Hepatocyte (in vitro differentiated cells): ENCODE measurements at regions not wholly inside any gene's neighbourhood (a gene's known extent, or its start where the extent isn't known, plus 50 kb on each side); places are given as distances from the start of the nearest gene placed in this dataset.

Source experiments
- DNase-seq: peaks from one replicate; pipeline ENCODE4 v3.0.0-alpha.2; 2016; ENCODE audit warnings: low spot score
- H2AFZ ChIP-seq: fragments of 200-600 bp; sonication (generic); 2 replicates; pipeline ENCODE4 v1.6.0; 2016; ENCODE audit warnings: antibody characterized with exemption, mild to moderate bottlenecking
- H3K27ac ChIP-seq: fragments of 200-600 bp; sonication (generic); 2 replicates; pipeline ENCODE4 v1.5.1; 2016; ENCODE audit warnings: mild to moderate bottlenecking
- H3K27me3 ChIP-seq: fragments of 200-600 bp; sonication (generic); 2 replicates; pipeline ENCODE4 v1.6.1; 2016
- H3K36me3 ChIP-seq: fragments of 200-600 bp; sonication (generic); replicated peaks from 2 replicates; pipeline ENCODE4 v1.5.1; 2016; ENCODE audit warnings: low read depth; ENCODE audit not compliant: insufficient read depth
- H3K4me1 ChIP-seq: fragments of 200-600 bp; sonication (generic); 2 replicates; pipeline ENCODE4 v1.5.1; 2016; ENCODE audit warnings: mild to moderate bottlenecking, moderate library complexity; ENCODE audit not compliant: insufficient read depth
- H3K4me2 ChIP-seq: fragments of 200-600 bp; sonication (generic); 2 replicates; pipeline ENCODE4 v1.6.0; 2016
- H3K4me3 ChIP-seq: fragments of 200-600 bp; sonication (generic); 2 replicates; pipeline ENCODE4 v1.5.1; 2016; ENCODE audit warnings: mild to moderate bottlenecking
- H3K79me2 ChIP-seq: fragments of 200-600 bp; sonication (generic); 2 replicates; pipeline ENCODE4 v1.6.0; 2017; ENCODE audit warnings: mild to moderate bottlenecking
- H3K9me2 ChIP-seq: fragments of 200-600 bp; sonication (generic); replicated peaks from 2 replicates; pipeline ENCODE4 v1.6.0; 2017; ENCODE audit warnings: mild to moderate bottlenecking; ENCODE audit not compliant: insufficient read depth
- H3K9me3 ChIP-seq: fragments of 200-600 bp; sonication (generic); 2 replicates; pipeline ENCODE4 v1.5.1; 2016; ENCODE audit warnings: low read depth, mild to moderate bottlenecking
- H4K20me1 ChIP-seq: fragments of 200-600 bp; sonication (generic); 2 replicates; pipeline ENCODE4 v1.6.0; 2016; ENCODE audit warnings: mild to moderate bottlenecking; ENCODE audit not compliant: insufficient read depth, poor library complexity, severe bottlenecking
- EZH2 ChIP-seq: fragments of 200-600 bp; sonication (generic); IDR thresholded peaks from 2 replicates; pipeline ENCODE4 v1.6.1; 2016; ENCODE audit warnings: antibody characterized with exemption, mild to moderate bottlenecking, borderline replicate concordance
- EZH2phosphoT487 ChIP-seq: fragments of 200-600 bp; sonication (generic); IDR thresholded peaks from one replicate; pipeline ENCODE4 v1.6.1; 2018; ENCODE audit warnings: antibody characterized with exemption, mild to moderate bottlenecking, low read depth, moderate library complexity; ENCODE audit not compliant: unreplicated experiment, severe bottlenecking
- WGBS: methylation state at CpG from one replicate; pipeline ENCODE4 v1.1.6; 2016; ENCODE audit warnings: low lambda C conversion rate; ENCODE audit errors: missing lambda C conversion rate; 5-methylcytosine and 5-hydroxymethylcytosine counted together
- TF ChIP-seq, protein P1 (sequence below): fragments of 200-600 bp; sonication (generic); IDR thresholded peaks from 2 replicates; pipeline ENCODE4 v1.5.1; 2016; ENCODE audit warnings: antibody characterized with exemption, mild to moderate bottlenecking; ENCODE audit not compliant: poor library complexity

DNA sequence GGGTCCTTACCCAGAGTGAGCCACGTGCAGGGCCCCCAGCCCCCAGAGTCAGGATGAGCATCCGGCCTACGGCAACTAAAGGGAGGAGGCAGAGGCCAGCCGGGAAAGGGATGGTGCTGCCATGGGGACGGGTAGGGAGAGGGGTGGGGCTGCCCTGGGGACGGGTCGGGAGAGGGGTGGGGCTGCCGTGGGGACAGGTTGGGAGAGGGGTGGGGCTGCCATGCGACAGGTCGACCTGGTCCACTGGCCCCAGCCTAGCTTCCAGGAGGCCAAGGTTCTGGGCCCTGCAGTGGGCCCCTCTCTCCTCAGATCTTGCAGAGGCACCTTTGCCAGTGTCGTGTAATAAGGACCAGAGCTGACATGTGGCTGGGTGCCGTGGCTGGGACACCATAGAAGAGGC is 187.7 kb downstream of the BRD1 start:
- no peaks in the 10 kb centered on the region for H3K36me3 ChIP-seq
- H3K4me3 ChIP-seq = no peak overlapping the region
- 72% methylated on average over 12 of the region's 12 CpGs for WGBS
- no peak overlapping the region for H3K27ac ChIP-seq
- H3K4me2 ChIP-seq = no peak overlapping the region
- no peaks in the 10 kb centered on the region for H3K9me3 ChIP-seq
- no peak overlapping the region for H2AFZ ChIP-seq
- no peaks in the 10 kb centered on the region for H3K9me2 ChIP-seq
- H3K27me3 ChIP-seq = peaks cover 5% of the 10 kb centered on the region
- no peaks in the 10 kb centered on the region for H3K4me1 ChIP-seq
- H4K20me1 ChIP-seq = no peaks in the 10 kb centered on the region
- DNase-seq = no peak
- TF ChIP-seq, protein P1, sequence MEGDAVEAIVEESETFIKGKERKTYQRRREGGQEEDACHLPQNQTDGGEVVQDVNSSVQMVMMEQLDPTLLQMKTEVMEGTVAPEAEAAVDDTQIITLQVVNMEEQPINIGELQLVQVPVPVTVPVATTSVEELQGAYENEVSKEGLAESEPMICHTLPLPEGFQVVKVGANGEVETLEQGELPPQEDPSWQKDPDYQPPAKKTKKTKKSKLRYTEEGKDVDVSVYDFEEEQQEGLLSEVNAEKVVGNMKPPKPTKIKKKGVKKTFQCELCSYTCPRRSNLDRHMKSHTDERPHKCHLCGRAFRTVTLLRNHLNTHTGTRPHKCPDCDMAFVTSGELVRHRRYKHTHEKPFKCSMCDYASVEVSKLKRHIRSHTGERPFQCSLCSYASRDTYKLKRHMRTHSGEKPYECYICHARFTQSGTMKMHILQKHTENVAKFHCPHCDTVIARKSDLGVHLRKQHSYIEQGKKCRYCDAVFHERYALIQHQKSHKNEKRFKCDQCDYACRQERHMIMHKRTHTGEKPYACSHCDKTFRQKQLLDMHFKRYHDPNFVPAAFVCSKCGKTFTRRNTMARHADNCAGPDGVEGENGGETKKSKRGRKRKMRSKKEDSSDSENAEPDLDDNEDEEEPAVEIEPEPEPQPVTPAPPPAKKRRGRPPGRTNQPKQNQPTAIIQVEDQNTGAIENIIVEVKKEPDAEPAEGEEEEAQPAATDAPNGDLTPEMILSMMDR = no peak
- TF ChIP-seq EZH2phosphoT487 (no peak), EZH2 (no peak)
- H3K79me2 ChIP-seq = no peaks in the 10 kb centered on the region

- H3K4me1 ChIP-seq = no peaks in the 10 kb centered on the region
- H3K79me2 ChIP-seq = no peaks in the 10 kb centered on the region
- no peak overlapping the region for H3K4me3 ChIP-seq
- 92% methylated on average over 18 of the region's 18 CpGs for WGBS
- H2AFZ ChIP-seq = no peak overlapping the region
- H3K9me3 ChIP-seq = no peaks in the 10 kb centered on the region
- H3K9me2 ChIP-seq = no peaks in the 10 kb centered on the region
- no peak for DNase-seq
- no peaks in the 10 kb centered on the region for H3K36me3 ChIP-seq
- TF ChIP-seq EZH2phosphoT487 = no peak
- no peak for TF ChIP-seq EZH2
- TF ChIP-seq, protein P1 = no peak
- no peak overlapping the region for H3K4me2 ChIP-seq
- H4K20me1 ChIP-seq = no peaks in the 10 kb centered on the region
- H3K27ac ChIP-seq = no peak overlapping the region
- H3K27me3 ChIP-seq = peaks cover 5% of the 10 kb centered on the region
Observed at GRCh38 chr22:49638788-49639187, 188.9 kb downstream of the BRD1 start.

DNA sequence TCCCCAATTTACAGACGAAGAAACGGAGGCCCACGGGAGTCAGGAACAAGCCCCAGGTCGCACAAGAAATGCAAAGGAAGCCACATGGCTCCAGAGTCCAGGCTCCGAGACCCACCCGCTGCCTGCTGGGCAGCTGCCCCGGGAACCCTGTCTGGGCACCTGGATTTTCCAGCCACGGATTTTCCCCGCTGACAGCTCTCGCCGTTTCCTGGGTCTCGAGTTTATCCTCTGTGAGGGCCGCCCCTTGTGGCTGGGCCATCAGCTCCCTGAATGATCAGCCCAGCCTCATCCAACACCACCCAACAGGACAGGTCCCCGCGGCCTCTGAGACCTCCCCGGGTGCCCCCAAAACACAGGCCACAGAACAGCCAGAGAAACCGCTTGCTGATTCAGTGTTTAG is 189.7 kb downstream of the BRD1 start:
- Histone ChIP-seq H3K4me2 (no peak overlapping the region), H3K9me2 (no peaks in the 10 kb centered on the region), H3K4me3 (no peak overlapping the region), H3K4me1 (no peaks in the 10 kb centered on the region), H3K79me2 (no peaks in the 10 kb centered on the region), H3K9me3 (no peaks in the 10 kb centered on the region), H2AFZ (no peak overlapping the region), H3K36me3 (no peaks in the 10 kb centered on the region), H3K27ac (no peak overlapping the region), H4K20me1 (no peaks in the 10 kb centered on the region), H3K27me3 (peaks cover 5% of the 10 kb centered on the region)
- TF ChIP-seq EZH2 = no peak
- TF ChIP-seq, protein P1 = no peak
- no peak for TF ChIP-seq EZH2phosphoT487
- no peak for DNase-seq
- WGBS = 91% methylated on average over 17 of the region's 17 CpGs

DNA sequence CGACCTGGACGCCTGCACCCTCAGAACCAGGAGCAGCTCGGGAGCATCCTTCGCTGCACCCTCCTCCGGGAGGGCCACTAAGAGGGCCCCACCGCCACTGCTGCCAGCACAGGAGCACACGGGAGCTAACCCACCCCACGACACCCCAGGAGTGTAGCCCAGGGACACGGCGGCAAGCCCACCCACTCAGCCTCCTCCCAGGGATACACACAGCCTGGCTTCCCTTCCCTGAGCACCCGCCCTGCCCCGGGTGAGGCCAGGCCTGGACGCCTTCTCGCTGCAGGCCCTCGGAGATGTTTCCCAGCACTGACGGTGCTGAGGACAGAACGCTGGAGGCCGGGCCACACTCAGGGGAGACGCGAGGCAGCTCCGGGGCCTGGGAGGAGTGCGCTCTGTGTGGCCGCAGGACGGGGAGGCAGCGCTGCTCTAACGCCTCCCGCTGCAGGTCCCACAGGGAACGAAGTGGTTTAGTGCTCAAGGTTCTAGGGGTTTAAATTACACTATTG is 190.4 kb downstream of the BRD1 start:
- H3K27me3 ChIP-seq = peaks cover 5% of the 10 kb centered on the region
- DNase-seq = no peak

More for the DNA sequence above, 190.4 kb downstream of the BRD1 start:
- Histone ChIP-seq H3K36me3 (no peaks in the 10 kb centered on the region), H3K79me2 (no peaks in the 10 kb centered on the region), H3K9me2 (no peaks in the 10 kb centered on the region), H4K20me1 (no peaks in the 10 kb centered on the region), H3K4me3 (no peak overlapping the region), H2AFZ (no peak overlapping the region), H3K27ac (no peak overlapping the region), H3K4me1 (no peaks in the 10 kb centered on the region), H3K9me3 (no peaks in the 10 kb centered on the region), H3K4me2 (no peak overlapping the region)
- WGBS = 95% methylated on average over 27 of the region's 28 CpGs
- TF ChIP-seq, protein P1 = no peak
- TF ChIP-seq EZH2phosphoT487 = no peak
- TF ChIP-seq EZH2 = no peak
